Activated CD8-positive, alpha-beta memory T cell treated with anti-CD3 and anti-CD28 coated beads, Interleukin-2, amount 10 ng/mL, durations not matched to agents 7 days and 5 days (primary cell): ENCODE measurements at regions not wholly inside any gene's neighbourhood (a gene's known extent, or its start where the extent isn't known, plus 50 kb on each side); places are given as distances from the start of the nearest gene placed in this dataset.

Source experiments
- ATAC-seq: fragments of 150-1000 bp; cut with Tn5 transposase; one replicate; pipeline ENCODE4 v1.10.0; 2021; ENCODE audit warnings: moderate library complexity
- CTCF ChIA-PET: fragments of 350-600 bp; sonication (Branson Sonifier 250); formaldehyde crosslinking; loops from one replicate; lab custom pipeline; 2021; ENCODE audit warnings: antibody characterized with exemption; lab: Charles Lee
- DNase-seq: peaks from one replicate; pipeline ENCODE4 v3.0.0-alpha.2; 2020
- H3K27ac Mint-ChIP-seq: one replicate; pipeline ENCODE4 v1.8.0; 2021; ENCODE audit warnings: mild to moderate bottlenecking, mixed read lengths
- H3K27me3 Mint-ChIP-seq: one replicate; pipeline ENCODE4 v1.8.0; 2021; ENCODE audit warnings: mixed read lengths
- H3K36me3 Mint-ChIP-seq: one replicate; pipeline ENCODE4 v1.8.0; 2021; ENCODE audit warnings: mild to moderate bottlenecking, mixed read lengths
- H3K4me1 Mint-ChIP-seq: one replicate; pipeline ENCODE4 v1.8.0; 2021; ENCODE audit warnings: mixed read lengths
- H3K4me3 Mint-ChIP-seq: one replicate; pipeline ENCODE4 v1.8.0; 2021; ENCODE audit warnings: mild to moderate bottlenecking, moderate library complexity, mixed read lengths
- H3K9me3 Mint-ChIP-seq: one replicate; pipeline ENCODE4 v1.8.0; 2022; ENCODE audit warnings: low read depth, mixed read lengths

DNA sequence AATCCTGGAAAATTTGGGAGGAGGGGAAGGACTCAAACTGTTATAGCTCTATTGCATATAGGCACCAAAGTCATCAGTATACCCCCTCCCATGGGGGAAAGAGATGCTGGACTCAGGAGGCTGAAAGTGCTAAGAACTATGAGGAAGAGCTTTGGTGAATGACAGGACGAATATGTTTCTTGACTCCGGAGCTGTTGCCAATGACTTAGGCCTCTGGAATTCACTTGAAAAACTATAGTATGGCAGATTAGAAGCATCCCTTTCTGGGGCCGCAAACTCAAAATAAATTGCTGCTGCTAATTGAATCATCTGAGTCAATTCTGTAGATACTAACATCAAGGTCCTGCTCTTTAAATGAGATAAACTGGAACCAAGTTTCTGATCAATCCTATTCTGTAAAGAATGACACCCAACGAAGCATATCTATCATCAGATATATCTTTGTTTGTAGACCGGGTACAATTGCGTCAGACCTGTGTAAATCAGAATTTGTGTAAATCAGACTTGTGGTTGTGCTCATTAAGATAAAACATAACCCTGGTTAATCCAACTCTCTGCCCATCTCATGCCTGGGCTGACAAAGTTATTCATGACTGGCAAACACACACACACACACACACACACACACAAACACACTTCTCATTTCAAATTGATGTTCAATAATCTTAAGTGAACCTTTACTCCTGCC lies 1793.8 kb upstream of the PCDH20 start:
- Mint-ChIP-seq H3K36me3 (no peaks in the 10 kb centered on the region), H3K4me3 (no peak overlapping the region), H3K27me3 (no peaks in the 10 kb centered on the region), H3K27ac (no peak overlapping the region), H3K9me3 (peaks cover 6% of the 10 kb centered on the region), H3K4me1 (no peaks in the 10 kb centered on the region)
- CTCF ChIA-PET: no interaction called here
- no peak for ATAC-seq
- DNase-seq: no peak

- DNase-seq (no peak), ATAC-seq (no peak)
- Mint-ChIP-seq H3K36me3 (no peaks in the 10 kb centered on the region), H3K4me3 (no peak overlapping the region), H3K27me3 (no peaks in the 10 kb centered on the region), H3K27ac (no peak overlapping the region), H3K4me1 (no peaks in the 10 kb centered on the region), H3K9me3 (peaks cover 4% of the 10 kb centered on the region)
- CTCF ChIA-PET: no interaction called here
These were observed 1793.2 kb upstream of the PCDH20 start for GRCh38 chr13:63208826-63209225.

DNA sequence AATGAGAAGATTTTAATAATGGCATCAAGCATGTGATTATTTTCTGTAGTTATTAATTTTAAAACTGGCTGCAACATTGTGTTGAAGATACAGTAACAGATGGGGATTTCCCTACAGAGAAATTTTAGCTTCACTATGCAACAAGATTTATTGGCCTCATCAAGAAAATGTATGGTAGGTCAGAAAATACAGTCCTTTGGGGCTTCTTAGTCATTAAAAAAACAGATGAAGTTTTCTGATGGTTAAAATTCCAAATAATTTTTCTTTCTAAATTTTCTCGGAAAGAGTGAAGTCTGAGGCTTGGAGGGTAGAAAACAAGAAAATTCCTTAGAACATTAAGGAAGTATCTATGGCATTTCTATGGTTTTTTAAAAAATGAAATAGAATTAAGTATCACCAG lies 1790.8 kb upstream of the PCDH20 start:
- ATAC-seq (no peak), DNase-seq (no peak)
- Mint-ChIP-seq H3K4me1 (no peaks in the 10 kb centered on the region), H3K9me3 (no peaks in the 10 kb centered on the region), H3K27ac (no peak overlapping the region), H3K27me3 (no peaks in the 10 kb centered on the region), H3K36me3 (no peaks in the 10 kb centered on the region), H3K4me3 (no peak overlapping the region)
- CTCF ChIA-PET: no interaction called here

- Mint-ChIP-seq H3K36me3 (no peaks in the 10 kb centered on the region), H3K27ac (no peak overlapping the region), H3K27me3 (no peaks in the 10 kb centered on the region), H3K9me3 (peaks cover 4% of the 10 kb centered on the region), H3K4me1 (no peaks in the 10 kb centered on the region), H3K4me3 (no peak overlapping the region)
- CTCF ChIA-PET: no interaction called here
- DNase-seq (no peak), ATAC-seq (no peak)
These were observed 1785.8 kb upstream of the PCDH20 start for GRCh38 chr13:63201493-63201892.

GRCh38 chr13:63199508-63199907 lies 1783.9 kb upstream of the PCDH20 start:
- H3K4me1 Mint-ChIP-seq: no peaks in the 10 kb centered on the region
- H3K4me3 Mint-ChIP-seq: no peak overlapping the region
- H3K9me3 Mint-ChIP-seq: peaks cover 9% of the 10 kb centered on the region
- ATAC-seq: no peak
- CTCF ChIA-PET: no interaction called here
- no peaks in the 10 kb centered on the region for H3K27me3 Mint-ChIP-seq
- no peak for DNase-seq
- no peak overlapping the region for H3K27ac Mint-ChIP-seq
- H3K36me3 Mint-ChIP-seq: no peaks in the 10 kb centered on the region

- Mint-ChIP-seq H3K27ac (no peak overlapping the region), H3K9me3 (peaks cover 11% of the 10 kb centered on the region), H3K27me3 (no peaks in the 10 kb centered on the region), H3K4me1 (no peaks in the 10 kb centered on the region), H3K36me3 (no peaks in the 10 kb centered on the region), H3K4me3 (no peak overlapping the region)
- no peak for ATAC-seq
- CTCF ChIA-PET: no interaction called here
- no peak for DNase-seq
These were observed 1782.4 kb upstream of the PCDH20 start for GRCh38 chr13:63198071-63198470.

DNA sequence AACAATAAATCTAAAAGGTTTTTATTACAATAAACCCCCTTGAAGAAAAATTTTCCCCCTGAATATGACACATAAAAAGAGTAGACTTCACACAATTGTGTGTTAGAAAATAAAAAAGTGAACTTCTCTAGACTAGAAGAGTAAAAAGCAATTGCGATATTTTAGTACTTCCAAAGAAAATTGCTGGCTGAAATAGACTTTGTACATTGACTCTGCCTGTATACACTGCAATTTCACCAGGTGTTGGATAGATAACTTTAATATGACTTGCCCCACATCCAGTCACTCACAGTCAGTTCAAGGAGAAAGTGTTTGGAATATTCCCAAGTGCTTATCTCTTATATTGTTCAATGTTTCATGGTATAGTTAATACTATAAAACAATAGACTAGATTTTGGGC lies 1780.1 kb upstream of the PCDH20 start:
- Mint-ChIP-seq H3K27me3 (no peaks in the 10 kb centered on the region), H3K4me1 (no peaks in the 10 kb centered on the region), H3K9me3 (peaks cover 11% of the 10 kb centered on the region), H3K4me3 (no peak overlapping the region), H3K27ac (no peak overlapping the region), H3K36me3 (no peaks in the 10 kb centered on the region)
- no peak for ATAC-seq
- CTCF ChIA-PET: no interaction called here
- no peak for DNase-seq

DNA sequence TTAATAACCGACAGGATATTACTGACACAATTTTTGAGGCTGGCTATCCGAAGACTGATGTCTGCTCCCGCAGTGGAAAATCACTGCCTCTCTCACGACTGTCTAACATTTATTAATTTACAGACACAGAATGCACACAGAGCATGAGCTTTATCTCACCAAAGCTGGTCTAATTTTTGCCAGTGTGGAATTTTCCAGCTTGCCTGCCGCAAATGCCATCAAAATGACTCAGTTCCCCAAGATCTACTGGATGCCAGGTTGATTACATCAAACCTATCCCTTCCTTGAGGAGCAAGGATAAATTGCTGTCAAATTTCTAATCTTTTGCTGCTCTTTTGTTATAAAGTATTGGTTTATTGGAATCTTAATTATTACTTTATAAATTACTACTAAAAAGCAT lies 1775.1 kb upstream of the PCDH20 start:
- Mint-ChIP-seq H3K4me3 (no peak overlapping the region), H3K4me1 (no peaks in the 10 kb centered on the region), H3K9me3 (peaks cover 7% of the 10 kb centered on the region), H3K27me3 (no peaks in the 10 kb centered on the region), H3K27ac (no peak overlapping the region), H3K36me3 (no peaks in the 10 kb centered on the region)
- CTCF ChIA-PET: no interaction called here
- ATAC-seq (no peak), DNase-seq (no peak)

DNA sequence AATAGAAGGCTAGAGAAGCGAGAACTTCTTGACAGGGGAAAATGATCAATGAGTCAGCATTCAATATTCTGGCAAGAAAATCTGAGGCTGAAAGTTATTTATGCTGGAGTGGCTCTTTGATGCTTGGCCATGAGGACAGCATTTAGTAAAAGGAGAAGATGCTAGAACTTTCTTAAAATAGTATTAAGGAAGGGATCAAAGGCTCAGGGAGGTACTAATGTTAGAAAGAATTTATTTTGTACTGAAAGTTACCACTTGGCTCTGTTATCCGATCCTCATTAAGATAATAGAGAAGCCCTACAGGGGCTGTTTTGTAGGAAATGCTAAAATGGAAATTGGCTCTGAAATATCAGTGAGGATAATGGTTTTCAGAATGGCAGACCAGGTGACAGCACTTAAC lies 1774.6 kb upstream of the PCDH20 start:
- H3K27ac Mint-ChIP-seq: no peak overlapping the region
- no peaks in the 10 kb centered on the region for H3K36me3 Mint-ChIP-seq
- DNase-seq: no peak

GRCh38 chr13:63189712-63190111 lies 1774.1 kb upstream of the PCDH20 start:
- CTCF ChIA-PET: no interaction called here
- no peak overlapping the region for H3K27ac Mint-ChIP-seq
- H3K27me3 Mint-ChIP-seq: no peaks in the 10 kb centered on the region
- no peak for DNase-seq
- H3K4me1 Mint-ChIP-seq: no peaks in the 10 kb centered on the region
- no peaks in the 10 kb centered on the region for H3K36me3 Mint-ChIP-seq
- ATAC-seq: no peak
- peaks cover 5% of the 10 kb centered on the region for H3K9me3 Mint-ChIP-seq
- no peak overlapping the region for H3K4me3 Mint-ChIP-seq

More for the DNA sequence above, 1774.6 kb upstream of the PCDH20 start:
- Mint-ChIP-seq H3K9me3 (peaks cover 5% of the 10 kb centered on the region), H3K27me3 (no peaks in the 10 kb centered on the region), H3K4me3 (no peak overlapping the region), H3K4me1 (no peaks in the 10 kb centered on the region)
- ATAC-seq: no peak
- CTCF ChIA-PET: no interaction called here

DNA sequence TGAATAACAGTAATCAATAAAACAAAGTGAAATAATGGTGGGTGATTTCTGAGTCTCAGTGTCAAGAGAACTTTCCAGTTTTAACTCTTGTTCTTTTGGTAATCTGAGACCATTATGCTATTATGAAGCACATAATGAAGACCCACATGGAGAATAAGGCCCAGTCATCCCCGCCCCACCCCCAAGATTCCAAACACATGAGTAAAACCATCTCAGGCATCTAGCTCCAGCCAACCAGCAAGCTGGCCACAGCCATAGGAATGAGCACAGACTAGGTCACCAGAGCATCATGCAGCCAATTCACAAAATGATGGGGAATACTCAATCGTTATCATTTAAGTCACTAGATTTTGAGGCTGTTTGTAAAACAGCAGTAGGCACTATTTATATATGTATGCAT lies 1769.0 kb upstream of the PCDH20 start:
- Mint-ChIP-seq H3K9me3 (peaks cover 5% of the 10 kb centered on the region), H3K36me3 (no peaks in the 10 kb centered on the region), H3K27me3 (no peaks in the 10 kb centered on the region), H3K4me1 (no peaks in the 10 kb centered on the region), H3K4me3 (no peak overlapping the region), H3K27ac (no peak overlapping the region)
- ATAC-seq (no peak), DNase-seq (no peak)
- CTCF ChIA-PET: no interaction called here

GRCh38 chr13:63175536-63175935 lies 1759.9 kb upstream of the PCDH20 start:
- CTCF ChIA-PET: no interaction called here
- no peak overlapping the region for H3K4me3 Mint-ChIP-seq

DNA sequence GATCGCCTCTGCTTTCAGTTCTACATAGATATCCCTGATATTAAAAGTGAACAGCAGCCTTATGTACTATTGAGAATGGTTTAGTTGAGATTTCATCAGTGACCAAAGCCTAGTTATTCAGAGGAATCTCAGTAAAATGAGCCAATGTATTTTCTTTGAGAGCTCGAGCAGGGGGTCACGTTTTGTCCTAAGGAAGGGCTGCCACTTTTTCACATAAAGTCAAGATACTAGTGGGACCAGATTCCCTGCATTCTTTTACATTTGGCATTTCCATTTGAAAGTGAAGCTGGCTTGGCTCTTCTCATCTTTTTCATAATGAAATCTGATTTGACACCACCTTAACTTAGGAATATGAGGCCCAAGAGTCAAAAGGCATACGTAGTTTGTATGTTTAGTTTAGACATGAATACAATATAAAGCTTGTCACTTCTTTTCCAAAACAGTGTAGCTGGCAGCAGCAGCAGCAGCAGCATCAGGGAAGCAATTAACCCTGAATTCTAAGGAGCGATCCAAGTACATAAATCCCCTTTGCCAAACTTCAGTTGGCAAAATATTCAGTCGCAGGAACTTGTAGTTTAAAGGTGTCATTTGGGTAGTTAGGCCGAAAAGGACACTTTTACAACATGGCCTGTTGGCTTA lies 1752.2 kb upstream of the PCDH20 start:
- Mint-ChIP-seq H3K27me3 (no peaks in the 10 kb centered on the region), H3K36me3 (no peaks in the 10 kb centered on the region), H3K4me1 (no peaks in the 10 kb centered on the region), H3K4me3 (no peak overlapping the region), H3K9me3 (peaks cover 7% of the 10 kb centered on the region), H3K27ac (no peak overlapping the region)
- CTCF ChIA-PET: no interaction called here
- DNase-seq: no peak
- ATAC-seq: no peak

More at GRCh38 chr13:63175536-63175935, 1759.9 kb upstream of the PCDH20 start:
- Mint-ChIP-seq H3K36me3 (no peaks in the 10 kb centered on the region), H3K27ac (no peak overlapping the region), H3K9me3 (peaks cover 22% of the 10 kb centered on the region), H3K4me1 (no peaks in the 10 kb centered on the region), H3K27me3 (no peaks in the 10 kb centered on the region)
- DNase-seq (no peak), ATAC-seq (no peak)

GRCh38 chr13:63166345-63166744 lies 1750.7 kb upstream of the PCDH20 start:
- Mint-ChIP-seq H3K9me3 (peaks cover 7% of the 10 kb centered on the region), H3K36me3 (no peaks in the 10 kb centered on the region), H3K27me3 (no peaks in the 10 kb centered on the region), H3K4me3 (no peak overlapping the region), H3K27ac (no peak overlapping the region), H3K4me1 (no peaks in the 10 kb centered on the region)
- CTCF ChIA-PET: no interaction called here
- DNase-seq (no peak), ATAC-seq (no peak)
